ENCODE measurements at regions not wholly inside any gene's neighbourhood (a gene's known extent, or its start where the extent isn't known, plus 50 kb on each side); places are given as distances from the start of the nearest gene placed in this dataset.

DNA sequence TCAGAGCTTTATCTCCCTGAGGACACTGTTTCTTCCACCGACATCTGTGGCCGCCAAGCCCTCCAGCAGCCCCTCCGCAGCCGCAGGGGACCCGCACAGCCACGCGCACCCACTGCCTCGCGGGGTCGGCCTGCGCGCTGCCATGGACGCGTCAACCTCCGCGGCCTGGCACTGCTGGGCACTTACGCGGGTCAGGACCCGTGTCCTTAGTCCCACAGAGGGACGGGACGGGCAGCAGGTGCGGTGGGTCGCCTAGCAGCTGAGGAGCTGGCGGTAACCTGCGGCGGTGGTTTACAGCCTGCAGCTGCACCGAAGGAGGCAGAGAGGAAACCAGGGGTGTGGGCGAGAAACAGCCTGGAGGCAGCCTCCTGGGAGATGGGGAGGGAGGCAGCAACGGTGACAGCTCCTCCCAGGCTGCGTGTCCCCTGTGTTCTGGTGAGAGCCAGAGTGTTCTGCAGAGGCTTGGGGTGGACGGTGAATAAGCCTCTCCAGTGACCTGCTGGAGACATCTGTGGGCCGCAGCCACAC lies 61.3 kb downstream of the SEC61G start:
- TF ChIP-seq, protein P1, sequence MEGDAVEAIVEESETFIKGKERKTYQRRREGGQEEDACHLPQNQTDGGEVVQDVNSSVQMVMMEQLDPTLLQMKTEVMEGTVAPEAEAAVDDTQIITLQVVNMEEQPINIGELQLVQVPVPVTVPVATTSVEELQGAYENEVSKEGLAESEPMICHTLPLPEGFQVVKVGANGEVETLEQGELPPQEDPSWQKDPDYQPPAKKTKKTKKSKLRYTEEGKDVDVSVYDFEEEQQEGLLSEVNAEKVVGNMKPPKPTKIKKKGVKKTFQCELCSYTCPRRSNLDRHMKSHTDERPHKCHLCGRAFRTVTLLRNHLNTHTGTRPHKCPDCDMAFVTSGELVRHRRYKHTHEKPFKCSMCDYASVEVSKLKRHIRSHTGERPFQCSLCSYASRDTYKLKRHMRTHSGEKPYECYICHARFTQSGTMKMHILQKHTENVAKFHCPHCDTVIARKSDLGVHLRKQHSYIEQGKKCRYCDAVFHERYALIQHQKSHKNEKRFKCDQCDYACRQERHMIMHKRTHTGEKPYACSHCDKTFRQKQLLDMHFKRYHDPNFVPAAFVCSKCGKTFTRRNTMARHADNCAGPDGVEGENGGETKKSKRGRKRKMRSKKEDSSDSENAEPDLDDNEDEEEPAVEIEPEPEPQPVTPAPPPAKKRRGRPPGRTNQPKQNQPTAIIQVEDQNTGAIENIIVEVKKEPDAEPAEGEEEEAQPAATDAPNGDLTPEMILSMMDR (IDR thresholded peaks at IDR 0.05): no peak
- TF ChIP-seq POLR2A (IDR thresholded peaks at IDR 0.05): no peak

Data from ovary (tissue), 3 donors.